Spleen (tissue), 11 donors: ENCODE measurements at regions not wholly inside any gene's neighbourhood (a gene's known extent, or its start where the extent isn't known, plus 50 kb on each side); places are given as distances from the start of the nearest gene placed in this dataset.

Source experiments
- DNase-seq: peaks from one replicate; pipeline ENCODE4 v3.0.0-alpha.2; 2020
- H3K27ac ChIP-seq, 8 donors: fragments of 200-600 bp; sonication (generic) in 7 of 8; 1 replicate in 4 of 8; 2 replicates in 4 of 8; pipeline versions ENCODE4 v1.5.0 to v1.8.0; 2016 to 2021; ENCODE audit warnings: inconsistent platforms in 4 of 8, mild to moderate bottlenecking in 4 of 8, moderate library complexity in 1 of 8
- H3K27me3 ChIP-seq, 7 donors: fragments of 200-600 bp; sonication (generic) in 6 of 7; replicated peaks in 1 of 7; 1 replicate in 4 of 7; 2 replicates in 3 of 7; pipeline versions ENCODE4 v1.5.0 to v1.8.0; 2016 to 2021; ENCODE audit warnings: inconsistent platforms in 3 of 7, mild to moderate bottlenecking in 1 of 7
- H3K36me3 ChIP-seq, 6 donors: fragments of 200-600 bp; sonication (generic) in 5 of 6; 1 replicate in 4 of 6; 2 replicates in 2 of 6; pipeline versions ENCODE4 v1.5.0 to v1.8.0; 2016 to 2021; ENCODE audit warnings: inconsistent platforms in 2 of 6
- H3K4me1 ChIP-seq, 6 donors: fragments of 200-600 bp; sonication (generic) in 5 of 6; 1 replicate in 3 of 6; 2 replicates in 3 of 6; pipeline versions ENCODE4 v1.5.0 to v1.8.0; 2016 to 2021; ENCODE audit warnings: inconsistent platforms in 3 of 6
- H3K4me3 ChIP-seq, 8 donors: fragments of 200-600 bp; sonication (generic) in 7 of 8; 1 replicate in 4 of 8; 2 replicates in 4 of 8; pipeline versions ENCODE4 v1.5.0 to v1.8.0; 2016 to 2021; ENCODE audit warnings: inconsistent platforms in 4 of 8, mild to moderate bottlenecking in 4 of 8, moderate library complexity in 2 of 8
- H3K9me3 ChIP-seq, 8 donors: fragments of 200-600 bp; sonication (generic) in 7 of 8; 1 replicate in 4 of 8; 2 replicates in 4 of 8; pipeline versions ENCODE4 v1.5.0 to v1.8.0; 2016 to 2021; ENCODE audit warnings: inconsistent platforms in 4 of 8
- CTCF ChIP-seq, 11 experiments: fragments of 200-600 bp in 7 of 11; fragments of 450-650 bp in 4 of 11; sonication (generic) in 4 of 11; IDR thresholded peaks in 8 of 11; conservative IDR thresholded peaks in 3 of 11; 1 replicate in 7 of 11; 2 replicates in 4 of 11; pipeline versions ENCODE4 v1.4.0 to v1.8.0; 2016 to 2021; ENCODE audit warnings: antibody characterized with exemption in 11 of 11, inconsistent platforms in 4 of 11, mild to moderate bottlenecking in 1 of 11
- POLR2A ChIP-seq, 3 donors: fragments of 450-650 bp; IDR thresholded peaks; one replicate each; pipeline ENCODE4 v1.5.1; 2017; ENCODE audit warnings: antibody characterized with exemption in 3 of 3, mild to moderate bottlenecking in 1 of 3
- POLR2AphosphoS5 ChIP-seq, 3 donors: sonication (generic); formaldehyde crosslinking; IDR thresholded peaks; one replicate each; pipeline ENCODE4 v1.5.1; 2017; ENCODE audit warnings: antibody characterized with exemption in 3 of 3
- WGBS, 5 donors: extraction: QIAGEN DNeasy Blood & Tissue Kit in 3 of 5; methylation state at CpG; one replicate each; pipeline versions ENCODE4 v1.1.5 to v1.1.7; 2013 to 2018; 5-methylcytosine and 5-hydroxymethylcytosine counted together
- intact Hi-C: fragments of 100-400 bp; cut with DNase I; formaldehyde crosslinking; loops from one replicate; pipeline ENCODE4 v1.15.0; 2023; ENCODE audit warnings: low total_unique reads
- donor health status: healthy with polysubstance abuse.
- donor health status: DM: no; HTN: no; CAD: no; lungs with moderate emphysema.
- donor health status: DM: no; HTN: no; CAD: no.
- donor health status: Bipolar disorder and iron deficiency.
- donor health status: healthy.
- donor health status: DM: no; HTN: no; CAD: no.
- donor health status: DM: yes; HTN: yes; CAD: no.

GRCh38 chr11:25309818-25310217 lies 813.0 kb downstream of the LUZP2 start:
- TF ChIP-seq CTCF (IDR thresholded peaks at IDR 0.05 in 8 of 11, conservative IDR thresholded peaks at IDR 0.05 in 3 of 11) (no peak), POLR2A (IDR thresholded peaks at IDR 0.05) (no peak), POLR2AphosphoS5 (IDR thresholded peaks at IDR 0.05) (no peak)
- intact Hi-C loops: no loop called here

GRCh38 chr11:25317216-25317615 lies 820.4 kb downstream of the LUZP2 start:
- intact Hi-C loops: no loop called here
- WGBS, 5 donors: 67 to 89% (median 79%) methylated on average over 2 of the region's 2 CpGs
- Histone ChIP-seq H3K27me3 (no peaks in the 10 kb centered on the region), H3K4me3 (no peak overlapping the region), H3K36me3 (no peaks in the 10 kb centered on the region), H3K4me1 (no peaks in the 10 kb centered on the region), H3K27ac (no peak overlapping the region), H3K9me3 (no peaks in the 10 kb centered on the region)
- no peak for DNase-seq
- TF ChIP-seq CTCF (IDR thresholded peaks at IDR 0.05 in 8 of 11, conservative IDR thresholded peaks at IDR 0.05 in 3 of 11) (no peak), POLR2AphosphoS5 (IDR thresholded peaks at IDR 0.05) (no peak), POLR2A (IDR thresholded peaks at IDR 0.05) (no peak)

More at GRCh38 chr11:25309818-25310217, 813.0 kb downstream of the LUZP2 start:
- DNase-seq: no peak
- Histone ChIP-seq H3K4me3 (no peak overlapping the region), H3K4me1 (no peaks in the 10 kb centered on the region), H3K27me3 (no peaks in the 10 kb centered on the region), H3K9me3 (peaks cover 0 to 36% (median 21%) of the 10 kb centered on the region in 8 donors), H3K36me3 (no peaks in the 10 kb centered on the region), H3K27ac (no peak overlapping the region)
- 72 to 86% (median 80%) methylated on average over 4 of the region's 4 CpGs for WGBS, 5 donors

GRCh38 chr11:25319127-25319526 lies 822.3 kb downstream of the LUZP2 start:
- TF ChIP-seq POLR2A (IDR thresholded peaks at IDR 0.05) (no peak), POLR2AphosphoS5 (IDR thresholded peaks at IDR 0.05) (no peak), CTCF (IDR thresholded peaks at IDR 0.05 in 8 of 11, conservative IDR thresholded peaks at IDR 0.05 in 3 of 11) (no peak)
- Histone ChIP-seq H3K27me3 (no peaks in the 10 kb centered on the region), H3K9me3 (peaks cover 0 to 8% (median 0%) of the 10 kb centered on the region in 8 donors)

GRCh38 chr11:25327656-25328055 lies 830.8 kb downstream of the LUZP2 start:
- DNase-seq: no peak
- no peaks in the 10 kb centered on the region for H3K27me3 ChIP-seq
- intact Hi-C loops: no loop called here
- H3K27ac ChIP-seq: no peak overlapping the region
- H3K4me1 ChIP-seq: no peaks in the 10 kb centered on the region
- no peak overlapping the region for H3K4me3 ChIP-seq
- WGBS, 5 donors: 56 to 79% (median 63%) methylated on average over 4 of the region's 4 CpGs
- no peaks in the 10 kb centered on the region for H3K36me3 ChIP-seq
- H3K9me3 ChIP-seq: peaks cover 0 to 16% (median 0%) of the 10 kb centered on the region in 8 donors
- TF ChIP-seq POLR2A (IDR thresholded peaks at IDR 0.05): no peak
- TF ChIP-seq POLR2AphosphoS5 (IDR thresholded peaks at IDR 0.05): no peak
- TF ChIP-seq CTCF (IDR thresholded peaks at IDR 0.05 in 8 of 11, conservative IDR thresholded peaks at IDR 0.05 in 3 of 11): no peak

More at GRCh38 chr11:25319127-25319526, 822.3 kb downstream of the LUZP2 start:
- no peak for DNase-seq
- intact Hi-C loops: no loop called here
- H3K4me1 ChIP-seq: no peaks in the 10 kb centered on the region
- H3K27ac ChIP-seq: no peak overlapping the region
- H3K4me3 ChIP-seq: no peak overlapping the region
- H3K36me3 ChIP-seq: no peaks in the 10 kb centered on the region
- WGBS, 5 donors: 84 to 92% (median 88%) methylated on average over 2 of the region's 2 CpGs
